ENCODE measurements at regions not wholly inside any gene's neighbourhood (a gene's known extent, or its start where the extent isn't known, plus 50 kb on each side); places are given as distances from the start of the nearest gene placed in this dataset.

DNA sequence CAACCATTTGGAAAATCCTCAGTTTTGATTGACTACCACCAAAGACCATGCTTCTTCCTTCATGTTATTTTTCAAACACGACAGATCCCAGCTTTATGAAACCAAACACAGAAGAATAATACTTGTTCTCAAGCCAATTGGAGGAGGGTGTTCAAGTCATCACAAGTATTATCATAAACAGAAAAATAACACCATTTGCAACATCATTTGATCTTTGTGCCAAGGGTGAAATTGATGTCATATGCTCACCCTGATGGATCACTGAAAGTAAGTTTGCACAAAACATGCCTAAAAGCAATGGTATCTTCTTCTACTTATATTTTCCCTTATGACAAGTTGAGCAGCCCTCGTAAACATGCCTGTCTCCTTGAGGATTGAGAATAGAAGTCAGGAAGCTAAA lies 448.0 kb upstream of the ZEB2 start:
- TF ChIP-seq, protein P1, sequence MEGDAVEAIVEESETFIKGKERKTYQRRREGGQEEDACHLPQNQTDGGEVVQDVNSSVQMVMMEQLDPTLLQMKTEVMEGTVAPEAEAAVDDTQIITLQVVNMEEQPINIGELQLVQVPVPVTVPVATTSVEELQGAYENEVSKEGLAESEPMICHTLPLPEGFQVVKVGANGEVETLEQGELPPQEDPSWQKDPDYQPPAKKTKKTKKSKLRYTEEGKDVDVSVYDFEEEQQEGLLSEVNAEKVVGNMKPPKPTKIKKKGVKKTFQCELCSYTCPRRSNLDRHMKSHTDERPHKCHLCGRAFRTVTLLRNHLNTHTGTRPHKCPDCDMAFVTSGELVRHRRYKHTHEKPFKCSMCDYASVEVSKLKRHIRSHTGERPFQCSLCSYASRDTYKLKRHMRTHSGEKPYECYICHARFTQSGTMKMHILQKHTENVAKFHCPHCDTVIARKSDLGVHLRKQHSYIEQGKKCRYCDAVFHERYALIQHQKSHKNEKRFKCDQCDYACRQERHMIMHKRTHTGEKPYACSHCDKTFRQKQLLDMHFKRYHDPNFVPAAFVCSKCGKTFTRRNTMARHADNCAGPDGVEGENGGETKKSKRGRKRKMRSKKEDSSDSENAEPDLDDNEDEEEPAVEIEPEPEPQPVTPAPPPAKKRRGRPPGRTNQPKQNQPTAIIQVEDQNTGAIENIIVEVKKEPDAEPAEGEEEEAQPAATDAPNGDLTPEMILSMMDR (IDR thresholded peaks at IDR 0.05; ENCODE audit: low read depth, low read length, missing control alignments): no peak
- no peak for DNase-seq (ENCODE audit: low read depth)
- no peak overlapping the region for H3K4me3 ChIP-seq (ENCODE audit: low read depth, low read length)

DNA sequence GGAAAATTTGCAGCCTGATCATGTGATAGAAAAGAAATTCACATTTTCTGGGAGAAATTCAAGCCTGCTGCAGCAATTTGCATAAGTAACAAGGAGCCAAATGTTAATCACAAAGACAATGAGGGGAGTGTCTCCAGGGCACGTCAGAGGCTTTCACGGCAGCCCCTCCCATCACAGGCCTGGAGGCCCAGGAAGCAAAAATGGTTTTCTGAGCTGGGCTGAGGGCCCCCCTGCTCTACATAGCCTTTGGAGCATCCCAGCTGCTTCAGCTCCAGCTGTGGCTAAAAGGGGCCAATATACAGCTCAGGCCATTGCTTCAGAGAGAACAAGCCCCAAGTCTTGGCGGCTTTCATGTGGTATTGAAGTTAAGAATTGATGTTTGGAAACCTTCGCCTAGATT lies 445.3 kb upstream of the ZEB2 start:
- TF ChIP-seq, protein P1 (IDR thresholded peaks at IDR 0.05; ENCODE audit: low read depth, low read length, missing control alignments): no peak
- H3K4me3 ChIP-seq (ENCODE audit: low read depth, low read length): no peak overlapping the region
- DNase-seq (ENCODE audit: low read depth): no peak

DNA sequence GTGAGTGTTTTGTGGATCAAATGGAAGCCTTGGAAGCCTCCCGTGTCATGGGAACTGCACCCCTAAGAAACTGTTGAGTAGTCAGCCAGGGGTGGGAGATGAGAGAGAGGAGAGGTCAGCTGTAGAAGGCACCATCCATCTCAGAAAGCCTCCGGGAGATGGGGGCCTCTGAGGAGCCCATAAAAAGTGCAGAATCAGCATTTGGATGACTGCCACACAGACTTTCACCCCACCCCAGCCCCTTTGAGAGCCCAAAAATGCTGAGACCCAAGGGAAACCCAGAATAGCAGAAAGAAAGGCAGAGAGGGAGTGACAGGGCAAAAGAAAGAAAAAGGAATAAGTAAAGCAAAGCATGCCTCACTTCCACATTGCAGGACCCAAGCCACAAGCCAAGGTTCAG lies 443.1 kb upstream of the ZEB2 start:
- TF ChIP-seq, protein P1 (IDR thresholded peaks at IDR 0.05; ENCODE audit: low read depth, low read length, missing control alignments): no peak
- H3K4me3 ChIP-seq (ENCODE audit: low read depth, low read length): no peak overlapping the region
- DNase-seq (ENCODE audit: low read depth): no peak

DNA sequence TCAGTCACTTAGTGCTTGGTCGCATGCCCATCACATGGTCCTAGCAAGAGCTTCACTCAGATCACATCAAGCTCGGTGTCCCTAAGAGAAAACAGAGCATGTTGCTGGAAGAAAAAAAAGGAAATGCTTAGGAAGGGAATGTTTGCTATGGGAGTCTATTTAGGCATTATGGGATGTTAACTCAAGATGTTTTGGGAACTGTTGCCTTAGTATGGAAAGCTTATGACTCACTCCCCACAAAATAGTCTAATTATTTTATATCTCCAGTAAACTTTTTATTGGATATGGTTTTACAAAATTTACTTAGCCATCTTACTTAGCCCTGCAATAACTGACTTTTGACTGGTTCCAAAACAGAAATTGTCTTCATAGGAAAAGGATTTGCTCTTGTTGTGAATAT lies 439.5 kb upstream of the ZEB2 start:
- no peak overlapping the region for H3K4me3 ChIP-seq (ENCODE audit: low read depth, low read length)
- TF ChIP-seq, protein P1 (IDR thresholded peaks at IDR 0.05; ENCODE audit: low read depth, low read length, missing control alignments): no peak
- DNase-seq (ENCODE audit: low read depth): no peak

DNA sequence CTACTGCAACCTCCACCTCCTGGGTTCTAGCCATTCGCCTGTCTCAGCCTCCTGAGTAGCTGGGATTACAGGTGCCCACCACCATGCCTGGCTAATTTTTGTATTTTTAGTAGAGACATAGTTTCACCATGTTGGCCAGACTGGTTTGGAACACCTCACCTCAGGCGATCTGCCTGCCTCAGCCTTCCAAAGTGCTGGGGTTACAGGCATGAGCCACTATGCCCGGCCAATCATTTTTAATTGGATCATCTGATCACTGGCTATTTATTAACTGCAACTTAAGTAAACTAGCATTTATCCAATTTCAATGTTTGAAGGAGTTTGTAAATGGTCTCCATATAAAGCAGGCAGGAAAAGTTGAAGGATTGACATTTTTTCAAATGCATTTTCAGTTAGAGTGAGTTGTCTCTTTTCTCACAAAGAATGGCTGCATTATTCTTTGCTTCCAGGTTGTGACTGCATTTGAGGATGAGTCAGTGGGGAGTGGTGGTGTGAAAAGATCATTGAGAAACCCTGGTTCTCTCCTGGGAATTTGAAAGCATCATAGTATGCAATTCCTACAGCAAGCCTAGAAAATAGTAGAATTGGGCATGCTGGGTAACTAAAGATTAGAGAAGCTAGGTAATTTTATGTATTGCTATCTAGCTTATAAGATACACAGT lies 431.1 kb upstream of the ZEB2 start:
- DNase-seq (ENCODE audit: low read depth): no peak
- TF ChIP-seq, protein P1 (IDR thresholded peaks at IDR 0.05; ENCODE audit: low read depth, low read length, missing control alignments): no peak
- no peak overlapping the region for H3K4me3 ChIP-seq (ENCODE audit: low read depth, low read length)

DNA sequence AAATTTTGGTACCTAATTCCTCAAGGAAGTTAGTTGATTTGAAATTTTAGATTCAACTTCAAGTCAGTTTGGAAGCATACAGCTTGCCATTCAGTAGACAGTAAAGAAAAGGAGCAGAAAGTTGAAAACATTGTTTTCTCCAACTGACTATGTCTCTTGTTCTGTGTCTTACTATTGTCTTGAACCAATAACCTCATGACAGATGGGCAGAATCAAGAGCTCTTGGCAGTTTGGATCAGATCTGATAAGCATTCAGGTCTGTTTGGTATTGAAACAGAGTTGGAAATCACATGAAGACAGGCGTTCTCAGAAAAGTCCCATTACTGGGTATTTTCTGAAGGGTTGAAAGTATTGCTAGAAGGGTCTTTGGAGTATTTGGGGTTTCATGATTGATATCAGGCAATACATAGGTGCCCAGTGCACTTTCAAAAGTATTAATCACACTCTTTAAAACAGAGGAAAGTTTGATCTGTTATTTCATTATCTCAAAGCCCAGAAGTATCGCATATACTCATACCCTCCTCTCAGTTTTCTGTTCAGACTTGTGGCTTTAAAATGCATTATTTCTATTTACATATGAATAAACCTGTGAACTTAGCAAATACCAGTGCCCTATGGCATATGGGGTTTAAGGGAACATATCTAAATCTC lies 428.4 kb upstream of the ZEB2 start:
- TF ChIP-seq, protein P1 (IDR thresholded peaks at IDR 0.05; ENCODE audit: low read depth, low read length, missing control alignments): no peak
- no peak for DNase-seq (ENCODE audit: low read depth)
- H3K4me3 ChIP-seq (ENCODE audit: low read depth, low read length): no peak overlapping the region

DNA sequence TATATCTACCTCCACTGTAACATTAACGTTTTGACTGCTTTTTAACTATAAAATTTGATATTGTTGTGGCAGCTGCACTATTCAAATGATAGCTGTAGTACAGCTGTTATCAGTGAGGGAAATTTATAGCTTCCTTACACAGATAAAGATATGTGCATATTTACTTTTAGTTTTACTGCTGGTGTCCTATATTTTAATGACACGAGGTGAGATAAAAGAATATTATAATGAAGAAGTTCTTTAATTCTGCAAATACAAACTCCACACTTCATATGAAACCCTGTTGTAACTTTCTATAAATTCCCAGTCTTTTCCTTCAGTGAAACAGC lies 427.8 kb upstream of the ZEB2 start:
- no peak overlapping the region for H3K4me3 ChIP-seq (ENCODE audit: low read depth, low read length)
- TF ChIP-seq, protein P1 (IDR thresholded peaks at IDR 0.05; ENCODE audit: low read depth, low read length, missing control alignments): no peak
- no peak for DNase-seq (ENCODE audit: low read depth)

All from GM12864 (cell line).